ENCODE measurements at regions not wholly inside any gene's neighbourhood (a gene's known extent, or its start where the extent isn't known, plus 50 kb on each side); places are given as distances from the start of the nearest gene placed in this dataset.

DNA sequence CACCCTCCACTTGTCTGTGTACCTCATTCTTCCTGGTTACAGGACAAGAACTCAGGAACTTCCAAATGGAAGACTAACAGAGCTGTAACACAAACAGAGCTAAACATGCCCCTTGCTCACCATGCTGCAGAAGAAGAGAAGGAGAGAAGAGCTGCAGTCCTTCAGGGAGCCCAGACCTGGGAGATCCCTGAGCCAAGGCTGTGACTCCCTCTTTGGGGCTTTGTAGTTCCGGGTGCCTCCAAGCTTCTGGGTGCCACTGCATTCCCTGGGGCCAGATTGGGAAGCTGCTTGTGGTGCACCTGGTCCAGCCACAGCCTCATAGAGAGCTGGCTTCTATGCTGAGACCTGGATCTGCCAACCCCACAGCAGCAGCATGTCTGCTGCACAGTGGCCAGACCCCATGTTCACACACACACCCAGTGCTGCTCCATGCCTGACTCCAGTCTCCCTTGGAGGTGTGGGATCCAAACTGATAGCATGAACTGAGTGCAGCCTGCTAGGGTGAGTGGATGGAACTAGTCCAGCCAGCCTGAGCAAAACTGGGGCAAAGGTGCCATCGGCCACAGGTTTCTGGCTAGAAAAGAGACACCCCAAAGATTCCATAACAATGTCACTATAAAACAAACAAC, 263.0 kb upstream of the NRIP1 start:
- no peaks in the 10 kb centered on the region for H3K9me3 Mint-ChIP-seq
- Histone ChIP-seq H3K79me2 (ENCODE audit: insufficient read depth, low read length) (no peaks in the 10 kb centered on the region), H2BK12ac (ENCODE audit: insufficient read length, low read depth, low read length) (no peak overlapping the region), H3K9me3 (ENCODE audit: control insufficient read depth, low read depth, low read length) (no peaks in the 10 kb centered on the region), H2BK20ac (ENCODE audit: low read depth, low read length, poor library complexity, severe bottlenecking) (no peak overlapping the region), H3K4ac (ENCODE audit: low read depth, low read length) (no peak overlapping the region), H3T11ph (ENCODE audit: low read length) (no peak overlapping the region), H4K20me1 (ENCODE audit: control insufficient read depth, insufficient read depth, insufficient read length) (no peaks in the 10 kb centered on the region), H3K23ac (ENCODE audit: insufficient read length, low read depth, low read length) (no peak overlapping the region), H3K79me1 (ENCODE audit: insufficient read depth, low read depth, low read length, poor library complexity, severe bottlenecking) (no peaks in the 10 kb centered on the region), H2BK120ac (ENCODE audit: low read depth, low read length, poor library complexity, severe bottlenecking) (no peak overlapping the region), H3K4me2 (ENCODE audit: insufficient read depth, insufficient read length, low read length) (no peak overlapping the region), H4K8ac (replicated peaks; ENCODE audit: insufficient read length, low read depth, low read length) (no peak overlapping the region), H4K91ac (ENCODE audit: insufficient read length, low read depth, low read length) (no peak overlapping the region), H2BK5ac (ENCODE audit: insufficient read length, low read length) (no peak overlapping the region), H3K27me3 (ENCODE audit: insufficient read depth, low read length) (no peaks in the 10 kb centered on the region), H3K9ac (ENCODE audit: extremely low read depth, insufficient read length, low read length) (no peak overlapping the region), H3K27ac (ENCODE audit: insufficient read length, low read depth, low read length) (no peak overlapping the region), H3K14ac (ENCODE audit: insufficient read depth, low read length) (no peak overlapping the region), H3K56ac (ENCODE audit: insufficient read length, low read depth, low read length) (no peak overlapping the region), H2AFZ (ENCODE audit: low read length) (no peak overlapping the region), H2BK15ac (ENCODE audit: low read depth, low read length) (no peak overlapping the region), H3K4me1 (ENCODE audit: insufficient read depth, low read length) (no peaks in the 10 kb centered on the region), H3K23me2 (ENCODE audit: insufficient read length, low read depth, low read length, poor library complexity, severe bottlenecking) (no peaks in the 10 kb centered on the region), H3K18ac (ENCODE audit: insufficient read length, low read depth, low read length) (no peak overlapping the region), H2AK5ac (ENCODE audit: insufficient read length, low read length) (no peak overlapping the region), H4K5ac (ENCODE audit: insufficient read length, low read depth, low read length) (no peak overlapping the region)
- TF ChIP-seq, protein P1, sequence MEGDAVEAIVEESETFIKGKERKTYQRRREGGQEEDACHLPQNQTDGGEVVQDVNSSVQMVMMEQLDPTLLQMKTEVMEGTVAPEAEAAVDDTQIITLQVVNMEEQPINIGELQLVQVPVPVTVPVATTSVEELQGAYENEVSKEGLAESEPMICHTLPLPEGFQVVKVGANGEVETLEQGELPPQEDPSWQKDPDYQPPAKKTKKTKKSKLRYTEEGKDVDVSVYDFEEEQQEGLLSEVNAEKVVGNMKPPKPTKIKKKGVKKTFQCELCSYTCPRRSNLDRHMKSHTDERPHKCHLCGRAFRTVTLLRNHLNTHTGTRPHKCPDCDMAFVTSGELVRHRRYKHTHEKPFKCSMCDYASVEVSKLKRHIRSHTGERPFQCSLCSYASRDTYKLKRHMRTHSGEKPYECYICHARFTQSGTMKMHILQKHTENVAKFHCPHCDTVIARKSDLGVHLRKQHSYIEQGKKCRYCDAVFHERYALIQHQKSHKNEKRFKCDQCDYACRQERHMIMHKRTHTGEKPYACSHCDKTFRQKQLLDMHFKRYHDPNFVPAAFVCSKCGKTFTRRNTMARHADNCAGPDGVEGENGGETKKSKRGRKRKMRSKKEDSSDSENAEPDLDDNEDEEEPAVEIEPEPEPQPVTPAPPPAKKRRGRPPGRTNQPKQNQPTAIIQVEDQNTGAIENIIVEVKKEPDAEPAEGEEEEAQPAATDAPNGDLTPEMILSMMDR (conservative IDR thresholded peaks at IDR 0.05): no peak
- no CpG with 5 or more reads among the region's 2 CpGs for WGBS (ENCODE audit: extremely low coverage, insufficient read length, low lambda C conversion rate)
- no peak overlapping the region for H3K4me3 Mint-ChIP-seq
- peaks cover 0 to 6% of the 10 kb centered on the region in 2 experiments; a peak in 3 of 4 replicates for H3K4me1 Mint-ChIP-seq
- no peaks in the 10 kb centered on the region for H3K36me3 Mint-ChIP-seq (ENCODE audit: insufficient read depth in 1 of 3, low read depth in 3 of 3)
- no peaks in the 10 kb centered on the region for H3K27me3 Mint-ChIP-seq (ENCODE audit: low read depth)
- peak overlapping the region in 1 of 3 experiments; percentile 32; a peak in 1 of 7 replicates for H3K27ac Mint-ChIP-seq
- no peak for DNase-seq
